Activated T-cell treated with anti-CD3 and anti-CD28 coated beads, Interleukin-2, amount 50 U/mL, for 4 hours (primary cell): ENCODE measurements at regions not wholly inside any gene's neighbourhood (a gene's known extent, or its start where the extent isn't known, plus 50 kb on each side); places are given as distances from the start of the nearest gene placed in this dataset.

Experiments
- ATAC-seq, 2 donors: fragments of 200-7000 bp; cut with Tn5 transposase; one replicate each; pipeline ENCODE4 v1.10.0; 2021
- DNase-seq: peaks from one replicate; pipeline ENCODE4 v3.0.0-alpha.2; 2020
- H3K27me3 Mint-ChIP-seq: one replicate; pipeline ENCODE4 v1.8.0; 2021; ENCODE audit warnings: low read depth, mixed read lengths
- H3K36me3 Mint-ChIP-seq: one replicate; pipeline ENCODE4 v1.8.0; 2022; ENCODE audit warnings: mixed read lengths; ENCODE audit not compliant: insufficient read depth
- H3K4me1 Mint-ChIP-seq: one replicate; pipeline ENCODE4 v1.8.0; 2021; ENCODE audit warnings: low read depth, mixed read lengths
- H3K4me3 Mint-ChIP-seq: one replicate; pipeline ENCODE4 v1.8.0; 2021; ENCODE audit warnings: mild to moderate bottlenecking, moderate library complexity, mixed read lengths
- H3K9me3 Mint-ChIP-seq: one replicate; pipeline ENCODE4 v1.8.0; 2021; ENCODE audit warnings: mixed read lengths

GRCh38 chr11:31877863-31878262 is 66.7 kb upstream of the PAX6 start:
- DNase-seq, result no peak
- peaks cover 20% of the 10 kb centered on the region for H3K27me3 Mint-ChIP-seq
- no peaks in the 10 kb centered on the region for H3K9me3 Mint-ChIP-seq
- ATAC-seq, result no peak
- no peaks in the 10 kb centered on the region for H3K36me3 Mint-ChIP-seq
- H3K4me3 Mint-ChIP-seq, result no peak overlapping the region
- no peaks in the 10 kb centered on the region for H3K4me1 Mint-ChIP-seq

DNA sequence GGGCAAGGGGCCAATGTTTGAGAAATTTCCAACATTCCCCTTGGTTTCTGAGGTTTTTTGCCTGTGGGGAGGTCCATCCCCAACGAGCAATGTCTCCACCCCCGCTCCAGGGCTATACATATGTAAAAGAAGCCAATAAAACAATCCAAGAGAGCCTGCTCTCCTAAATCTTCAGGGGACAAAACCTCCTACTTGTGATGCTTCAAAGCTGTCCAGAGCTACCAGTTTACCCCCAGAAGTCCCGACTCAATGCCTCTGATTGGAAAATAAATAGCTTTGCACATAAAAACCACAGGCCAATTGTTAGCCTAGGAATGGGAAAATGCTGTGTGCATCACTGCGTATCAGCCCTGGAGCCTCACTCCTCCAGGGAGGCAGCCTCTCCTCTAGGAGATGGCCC is 66.0 kb upstream of the PAX6 start:
- no peak overlapping the region for H3K4me3 Mint-ChIP-seq
- DNase-seq (no peak), ATAC-seq (no peak)
- peaks cover 18% of the 10 kb centered on the region for H3K27me3 Mint-ChIP-seq
- no peaks in the 10 kb centered on the region for H3K4me1 Mint-ChIP-seq
- no peaks in the 10 kb centered on the region for H3K36me3 Mint-ChIP-seq
- H3K9me3 Mint-ChIP-seq, result no peaks in the 10 kb centered on the region

DNA sequence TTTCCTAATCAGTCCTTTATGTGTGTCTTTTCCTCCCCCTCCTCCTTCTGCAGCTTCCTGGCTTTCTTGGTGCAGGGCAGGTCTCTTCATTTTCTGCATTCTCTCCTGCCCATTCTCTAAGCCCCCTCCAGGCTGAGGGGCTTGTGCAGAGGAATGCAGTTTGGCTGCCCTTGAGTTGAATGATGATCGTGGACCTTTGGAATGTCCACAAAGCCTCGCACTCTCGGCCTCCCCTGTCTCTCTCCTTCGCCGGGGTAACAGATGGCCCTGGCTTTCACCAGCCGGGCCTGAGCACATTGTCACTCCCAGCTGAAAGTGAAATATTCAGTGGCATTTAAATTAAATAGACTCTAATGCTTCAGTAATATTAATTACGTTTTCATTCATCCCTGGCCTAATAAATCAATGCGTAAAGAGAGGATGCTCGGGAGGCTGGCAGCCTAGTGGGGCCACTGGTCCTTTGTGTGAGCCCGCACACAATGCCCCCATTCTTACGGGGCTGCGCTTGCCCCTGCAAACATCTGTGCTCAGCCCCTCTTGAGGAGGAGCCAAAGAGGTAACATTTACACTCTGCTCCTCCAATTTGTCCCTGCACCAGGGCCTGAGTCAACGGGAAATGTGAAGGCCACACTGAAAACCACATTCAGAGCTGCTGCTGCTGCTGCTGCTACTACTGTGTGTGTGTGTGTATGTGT is 64.9 kb upstream of the PAX6 start:
- ATAC-seq (no peak), DNase-seq (no peak)
- Mint-ChIP-seq H3K4me1 (no peaks in the 10 kb centered on the region), H3K27me3 (peaks cover 19% of the 10 kb centered on the region), H3K36me3 (no peaks in the 10 kb centered on the region), H3K9me3 (no peaks in the 10 kb centered on the region), H3K4me3 (no peak overlapping the region)

DNA sequence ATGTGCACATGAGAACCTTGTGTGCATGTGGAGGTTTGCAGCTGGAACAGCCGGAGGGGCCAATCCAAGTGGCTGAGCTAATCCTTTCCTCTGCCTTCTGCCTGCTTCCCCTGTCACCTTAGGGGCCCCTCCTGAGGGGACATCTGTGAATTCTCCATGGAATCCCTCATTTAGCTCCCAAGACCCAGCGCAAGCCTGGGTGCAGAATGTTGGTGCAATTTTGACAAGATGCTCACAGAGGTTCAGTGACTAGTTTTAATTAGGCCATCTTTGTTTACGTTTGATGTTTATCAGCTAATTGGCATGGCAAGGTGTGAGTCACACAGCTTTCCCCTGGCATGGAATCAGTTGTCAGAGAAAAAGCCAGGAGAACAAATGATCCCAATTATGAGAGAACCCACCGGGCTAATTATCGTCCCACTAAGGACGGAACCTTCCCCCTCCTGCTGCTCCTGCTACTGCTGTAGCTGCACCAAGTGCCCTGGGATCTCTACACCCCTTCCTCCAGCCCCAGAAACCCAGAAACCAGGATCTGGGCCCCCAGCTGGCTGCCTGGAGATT is 63.6 kb upstream of the PAX6 start:
- Mint-ChIP-seq H3K4me1 (no peaks in the 10 kb centered on the region), H3K36me3 (no peaks in the 10 kb centered on the region), H3K4me3 (no peak overlapping the region), H3K9me3 (no peaks in the 10 kb centered on the region), H3K27me3 (peaks cover 21% of the 10 kb centered on the region)
- no peak for DNase-seq
- no peak for ATAC-seq

DNA sequence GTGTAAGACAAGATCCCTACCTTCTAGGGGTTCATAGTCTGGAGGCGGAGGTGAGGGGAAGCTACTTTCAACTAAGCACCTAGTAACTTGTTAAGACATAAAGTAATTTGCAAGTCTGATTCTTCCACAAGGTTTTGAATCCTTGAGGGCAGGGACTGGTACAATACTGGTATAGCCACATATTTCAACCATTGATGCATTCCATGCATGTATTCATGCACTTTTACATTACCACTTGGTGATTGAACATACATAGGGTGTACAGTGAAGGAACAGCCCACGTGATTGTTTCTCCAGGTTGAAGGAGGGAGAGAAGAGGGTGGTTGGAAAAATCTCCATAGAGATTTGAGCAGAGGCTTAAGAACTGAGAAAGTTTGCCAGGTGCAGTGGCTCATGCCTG is 62.0 kb upstream of the PAX6 start:
- Mint-ChIP-seq H3K4me3 (no peak overlapping the region), H3K9me3 (no peaks in the 10 kb centered on the region), H3K27me3 (peaks cover 26% of the 10 kb centered on the region), H3K36me3 (no peaks in the 10 kb centered on the region), H3K4me1 (no peaks in the 10 kb centered on the region)
- DNase-seq (no peak), ATAC-seq (no peak)

DNA sequence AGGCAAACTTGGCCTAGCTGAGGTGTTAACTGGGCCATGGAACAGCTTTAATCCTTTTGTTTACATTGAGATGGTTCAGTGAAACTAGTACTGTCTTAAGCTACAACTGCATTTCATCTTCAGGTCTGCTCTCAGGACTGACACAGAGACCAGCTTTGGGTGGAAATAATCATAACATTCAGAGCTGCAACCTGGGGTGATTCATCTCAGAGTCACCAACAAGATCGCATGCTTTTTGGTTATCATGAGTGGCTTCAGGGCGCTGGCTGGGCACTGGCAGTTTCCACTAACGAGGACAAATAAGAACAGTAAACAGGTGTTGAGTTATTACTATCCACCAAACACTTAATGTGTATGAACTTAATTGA is 60.9 kb upstream of the PAX6 start:
- H3K4me3 Mint-ChIP-seq, result no peak overlapping the region
- H3K27me3 Mint-ChIP-seq, result peaks cover 27% of the 10 kb centered on the region
- H3K4me1 Mint-ChIP-seq, result no peaks in the 10 kb centered on the region
- H3K36me3 Mint-ChIP-seq, result no peaks in the 10 kb centered on the region
- DNase-seq (no peak), ATAC-seq (no peak)
- H3K9me3 Mint-ChIP-seq, result no peaks in the 10 kb centered on the region

DNA sequence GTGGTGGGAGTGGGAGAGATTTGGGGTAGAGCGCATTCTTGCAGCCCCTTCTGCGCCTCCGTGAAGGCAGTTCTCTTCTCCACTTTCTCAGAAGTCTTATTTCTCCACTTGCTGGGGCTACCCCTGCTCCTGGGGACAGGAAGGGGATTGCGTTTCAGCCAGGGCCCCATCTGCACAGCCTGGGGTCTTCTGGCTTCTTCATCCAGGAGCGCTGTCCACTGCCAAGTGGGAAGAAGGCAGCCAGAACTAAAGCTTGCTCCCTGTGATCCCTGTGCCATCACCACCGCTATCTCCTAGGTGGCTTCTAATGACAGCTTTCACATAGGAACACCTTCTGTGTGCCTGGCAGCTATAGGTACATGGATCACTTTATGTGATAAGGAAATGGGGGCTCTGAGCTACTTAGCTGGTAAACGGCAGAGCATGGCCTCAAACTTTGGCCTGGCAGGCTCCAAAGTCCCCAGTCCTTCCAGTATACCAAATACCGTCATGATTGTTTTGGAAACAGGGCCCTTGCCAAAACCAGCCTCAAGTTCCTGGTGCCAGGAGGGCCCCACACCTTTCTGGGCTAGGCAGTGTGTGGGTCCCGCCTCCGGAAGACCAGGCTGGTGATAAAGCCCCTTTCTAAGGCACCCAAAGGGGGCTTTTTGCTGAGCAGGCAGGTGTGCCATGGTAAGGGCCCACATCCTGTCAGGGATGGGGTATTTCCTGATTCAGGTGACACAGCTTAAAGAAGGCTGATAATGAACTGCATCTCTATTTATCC is 60.4 kb upstream of the PAX6 start:
- no peak for ATAC-seq
- Mint-ChIP-seq H3K36me3 (no peaks in the 10 kb centered on the region), H3K9me3 (no peaks in the 10 kb centered on the region), H3K4me1 (no peaks in the 10 kb centered on the region), H3K4me3 (no peak overlapping the region), H3K27me3 (peaks cover 28% of the 10 kb centered on the region)
- DNase-seq, result no peak

DNA sequence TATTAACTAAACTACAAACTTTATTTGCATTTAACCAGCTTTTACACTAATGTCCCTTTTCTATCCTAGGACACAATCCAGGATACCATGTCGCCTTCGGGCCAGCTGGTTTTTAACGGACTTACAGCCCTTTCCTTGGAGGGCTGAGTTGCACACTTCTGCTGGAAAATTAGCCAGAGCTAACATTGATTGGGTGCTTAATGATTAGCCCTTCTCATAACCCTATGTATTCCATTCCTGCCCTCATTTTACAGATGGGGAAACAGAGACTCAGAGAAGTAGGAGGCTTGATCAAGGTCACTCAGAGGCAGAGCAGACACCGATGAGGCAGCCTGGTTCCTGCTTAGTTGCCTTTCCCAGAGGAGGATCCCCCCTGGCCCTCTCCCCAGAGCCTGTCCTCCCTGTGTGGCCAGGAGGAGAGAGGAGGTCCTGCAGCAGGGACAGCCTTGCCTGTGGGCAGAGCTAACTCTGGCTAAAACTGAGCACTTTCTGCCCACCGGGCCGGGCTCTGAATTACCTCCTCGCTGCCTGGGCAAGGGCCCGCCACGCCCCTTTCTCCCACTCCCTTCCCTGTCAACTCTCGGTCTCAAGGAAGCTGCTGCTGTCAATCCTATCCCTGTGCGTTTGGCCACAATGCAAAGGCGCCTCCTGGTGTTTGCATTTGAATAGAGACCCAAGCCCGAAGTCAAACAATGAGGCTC is 59.6 kb upstream of the PAX6 start:
- no peak for DNase-seq
- H3K4me3 Mint-ChIP-seq, result no peak overlapping the region
- no peak for ATAC-seq
- no peaks in the 10 kb centered on the region for H3K4me1 Mint-ChIP-seq
- H3K9me3 Mint-ChIP-seq, result no peaks in the 10 kb centered on the region
- H3K27me3 Mint-ChIP-seq, result peaks cover 29% of the 10 kb centered on the region
- no peaks in the 10 kb centered on the region for H3K36me3 Mint-ChIP-seq

DNA sequence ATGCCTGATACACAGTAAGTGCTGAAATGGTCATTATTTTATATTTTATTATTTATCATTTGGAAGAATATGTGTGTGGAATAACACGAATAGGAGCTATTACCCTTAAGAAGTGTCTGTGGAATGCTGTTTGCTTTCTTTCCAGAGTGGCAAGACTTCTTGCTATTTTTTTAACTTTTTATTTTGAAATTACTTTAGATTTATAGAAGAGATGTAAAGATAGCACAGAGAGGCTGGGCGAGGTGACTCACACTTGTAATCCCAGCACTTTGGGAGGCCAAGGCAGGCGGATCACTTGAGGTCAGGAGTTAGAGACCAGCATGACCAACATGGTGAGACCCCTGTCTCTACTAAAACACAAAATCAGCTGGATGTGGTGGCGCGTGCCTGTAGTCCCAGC is 58.9 kb upstream of the PAX6 start:
- Mint-ChIP-seq H3K4me3 (no peak overlapping the region), H3K9me3 (no peaks in the 10 kb centered on the region), H3K36me3 (no peaks in the 10 kb centered on the region), H3K4me1 (no peaks in the 10 kb centered on the region), H3K27me3 (peaks cover 30% of the 10 kb centered on the region)
- ATAC-seq (no peak), DNase-seq (no peak)

DNA sequence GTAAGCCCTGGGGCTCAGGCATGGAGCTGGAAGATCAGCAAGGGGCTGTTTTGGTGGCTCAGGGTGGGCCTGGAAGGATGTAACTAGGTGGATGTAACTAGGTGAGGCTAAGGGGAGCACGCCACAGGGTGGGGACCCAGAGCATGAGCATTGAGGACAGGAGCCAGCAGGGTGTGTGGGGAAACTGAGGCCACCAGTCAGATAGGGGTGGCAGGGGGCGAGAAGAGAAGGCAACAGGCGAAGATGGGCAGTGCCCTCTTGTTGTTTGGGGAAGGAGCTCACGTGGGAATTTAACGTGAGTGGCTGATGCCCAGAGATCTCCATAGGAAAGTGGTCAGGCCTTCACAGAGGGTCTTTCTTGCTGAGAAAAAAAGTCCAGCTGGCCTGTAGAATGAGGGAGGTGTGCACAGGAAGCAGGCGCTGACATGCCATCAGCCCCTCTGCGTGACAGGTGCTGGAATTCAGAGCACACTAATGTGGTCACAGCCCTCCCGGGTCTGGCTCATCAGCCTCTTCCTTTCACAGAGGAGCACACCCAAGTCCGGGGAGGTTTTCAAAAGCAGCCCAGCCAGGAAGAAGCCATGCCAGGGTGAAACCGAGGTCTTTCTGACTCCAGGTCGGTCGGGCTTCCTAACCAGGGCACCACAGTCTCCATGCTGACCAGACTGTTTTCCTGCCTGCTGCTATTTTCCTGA is 54.6 kb upstream of the PAX6 start:
- no peaks in the 10 kb centered on the region for H3K4me1 Mint-ChIP-seq
- no peaks in the 10 kb centered on the region for H3K36me3 Mint-ChIP-seq
- ATAC-seq (no peak), DNase-seq (no peak)
- no peaks in the 10 kb centered on the region for H3K9me3 Mint-ChIP-seq
- peaks cover 31% of the 10 kb centered on the region for H3K27me3 Mint-ChIP-seq
- H3K4me3 Mint-ChIP-seq, result no peak overlapping the region

- ATAC-seq, result no peak
- Mint-ChIP-seq H3K36me3 (no peaks in the 10 kb centered on the region), H3K4me1 (no peaks in the 10 kb centered on the region), H3K4me3 (no peak overlapping the region), H3K27me3 (peaks cover 32% of the 10 kb centered on the region), H3K9me3 (no peaks in the 10 kb centered on the region)
- no peak for DNase-seq
Measured at GRCh38 chr11:31863170-31863832, 52.2 kb upstream of the PAX6 start.

DNA sequence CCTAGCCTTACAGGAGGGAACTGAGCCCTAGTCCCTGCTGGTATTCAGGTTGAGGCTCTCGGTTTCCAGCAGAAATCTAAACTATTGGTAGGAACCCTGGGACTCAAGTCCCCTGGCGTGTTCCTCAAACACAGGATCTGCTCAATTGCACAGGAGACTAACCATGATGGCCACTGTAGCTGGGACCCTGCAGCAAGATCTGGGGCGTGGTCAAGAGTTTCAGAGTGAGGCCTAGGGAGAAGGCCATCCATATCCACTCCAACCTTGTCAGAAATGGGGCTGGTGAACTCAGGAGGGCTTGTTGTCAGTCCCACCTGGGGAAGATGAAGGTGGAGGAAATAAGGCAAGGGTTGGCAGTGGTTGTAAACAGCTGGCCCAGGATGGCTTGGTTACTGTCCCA is 49.9 kb upstream of the PAX6 start:
- no peak for DNase-seq
- ATAC-seq, result no peak
- Mint-ChIP-seq H3K9me3 (no peaks in the 10 kb centered on the region), H3K4me1 (no peaks in the 10 kb centered on the region), H3K27me3 (peaks cover 38% of the 10 kb centered on the region), H3K36me3 (no peaks in the 10 kb centered on the region), H3K4me3 (no peak overlapping the region)
